HCT116 (cell line): ENCODE measurements at regions not wholly inside any gene's neighbourhood (a gene's known extent, or its start where the extent isn't known, plus 50 kb on each side); places are given as distances from the start of the nearest gene placed in this dataset.

Source experiments
- ATAC-seq: fragments of 200-7000 bp; cut with Tn5 transposase; 2 replicates; pipeline ENCODE4 v1.9.1; 2020; ENCODE audit warnings: mild to moderate bottlenecking, moderate library complexity
- BruUV-seq: library from RNA; stranded (reverse); fragments of 400-500 nt; replicated peaks from 2 replicates; lab custom pipeline; 2021; lab: Mats Ljungman, UMichigan
- CTCF ChIA-PET: fragments of 300-600 bp; sonication (Branson Sonifier 250); formaldehyde crosslinking; loops from one replicate; lab custom pipeline; 2021; ENCODE audit warnings: antibody characterized with exemption; lab: Charles Lee
- POLR2A ChIA-PET: fragments of 300-600, 350-600 bp; sonication (Branson Sonifier 250); formaldehyde crosslinking; loops from one replicate; lab custom pipeline; 2021; ENCODE audit warnings: antibody characterized with exemption; lab: Charles Lee
- RAD21 ChIA-PET, 2 experiments: fragments of 300-600 bp; sonication (Branson Sonifier 250); formaldehyde crosslinking; loops; one replicate each; lab custom pipeline; 2023; ENCODE audit warnings: low total read pairs in 2 of 2; ENCODE audit not compliant: uncharacterized antibody in 2 of 2, unreplicated experiment in 2 of 2, low non-redundant PET in 1 of 2; lab: Charles Lee
- DNase-seq: peaks from one replicate; pipeline ENCODE4 v3.0.0-alpha.2; 2010; ENCODE audit warnings: low read depth, low spot score
- H2AFZ ChIP-seq: fragments of 200-600 bp; shearing (Covaris generic), sonication (generic); 2 replicates; pipeline ENCODE4 v1.6.1; 2017; ENCODE audit warnings: low read depth, mixed run types, mixed read lengths, antibody characterized with exemption, low read length; ENCODE audit not compliant: poor library complexity, severe bottlenecking
- H3K27ac ChIP-seq: 2 replicates; pipeline ENCODE4 v1.5.1; 2012; ENCODE audit warnings: low read depth, low read length
- H3K27me3 ChIP-seq: fragments of 200-600 bp; sonication (generic); 2 replicates; pipeline ENCODE4 v1.6.1; 2016; ENCODE audit warnings: mixed run types, low read length, mixed read lengths; ENCODE audit not compliant: insufficient read depth
- H3K36me3 ChIP-seq, 2 experiments: fragments of 200-500 bp in 1 of 2; fragments of 200-600 bp in 1 of 2; sonication (Bioruptor generic) in 1 of 2; sonication (generic) in 1 of 2; 2 replicates each; pipeline versions ENCODE4 v1.5.1 to v1.6.1; 2014 to 2016; ENCODE audit warnings: low read length in 2 of 2, inconsistent platforms in 1 of 2, mixed read lengths in 1 of 2, mixed run types in 1 of 2; ENCODE audit not compliant: insufficient read depth in 2 of 2, control insufficient read depth in 1 of 2
- H3K4me1 ChIP-seq, 2 experiments: fragments of 200-600 bp in 1 of 2; sonication (generic) in 1 of 2; 2 replicates each; pipeline versions ENCODE4 v1.5.1 to v1.6.1; 2012 to 2017; ENCODE audit warnings: low read length in 2 of 2, inconsistent platforms in 1 of 2, mild to moderate bottlenecking in 1 of 2, mixed read lengths in 1 of 2, mixed run types in 1 of 2, moderate library complexity in 1 of 2; ENCODE audit not compliant: insufficient read depth in 2 of 2, control insufficient read depth in 1 of 2
- H3K4me2 ChIP-seq: fragments of 200-600 bp; sonication (generic); 2 replicates; pipeline ENCODE4 v1.6.1; 2017; ENCODE audit warnings: mixed run types, low read length, mixed read lengths
- H3K4me3 ChIP-seq, 2 experiments: fragments of 200-600 bp in 1 of 2; sonication (generic) in 1 of 2; replicated peaks in 1 of 2; 2 replicates each; pipeline ENCODE4 v1.5.1; 2011 to 2016; ENCODE audit warnings: low read length in 2 of 2, control low read depth in 1 of 2, low read depth in 1 of 2, mild to moderate bottlenecking in 1 of 2, mixed read lengths in 1 of 2, mixed run types in 1 of 2
- H3K79me2 ChIP-seq: fragments of 200-600 bp; sonication (generic); 2 replicates; pipeline ENCODE4 v1.6.1; 2017; ENCODE audit warnings: mild to moderate bottlenecking, mixed run types, low read length, moderate library complexity, mixed read lengths; ENCODE audit not compliant: insufficient read depth
- H3K9ac ChIP-seq: fragments of 200-600 bp; sonication (generic); 2 replicates; pipeline ENCODE4 v1.6.1; 2016; ENCODE audit warnings: low read length, mixed read lengths
- H3K9me2 ChIP-seq: fragments of 200-600 bp; sonication (generic), shearing (Covaris generic); 2 replicates; pipeline ENCODE4 v1.6.1; 2017; ENCODE audit warnings: mixed run types, mild to moderate bottlenecking, moderate library complexity; ENCODE audit not compliant: insufficient read depth
- H3K9me3 ChIP-seq, 2 experiments: fragments of 200-500 bp in 1 of 2; fragments of 200-600 bp in 1 of 2; sonication (Bioruptor generic) in 1 of 2; sonication (generic) in 1 of 2; 2 replicates each; pipeline ENCODE4 v1.6.1; 2014 to 2017; ENCODE audit warnings: low read length in 2 of 2, mixed read lengths in 2 of 2, inconsistent platforms in 1 of 2, low read depth in 1 of 2, mild to moderate bottlenecking in 1 of 2, mixed run types in 1 of 2, moderate library complexity in 1 of 2; ENCODE audit not compliant: control insufficient read depth in 1 of 2, insufficient read depth in 1 of 2
- H4K20me1 ChIP-seq: fragments of 200-600 bp; sonication (generic), shearing (Covaris generic); 2 replicates; pipeline ENCODE4 v1.6.1; 2017; ENCODE audit warnings: mixed run types, mild to moderate bottlenecking, moderate library complexity; ENCODE audit not compliant: insufficient read depth
- ATF3 ChIP-seq: IDR thresholded peaks from 2 replicates; pipeline ENCODE4 v1.6.1; 2012
- CBX3 ChIP-seq: IDR thresholded peaks from 2 replicates; pipeline ENCODE4 v1.6.1; 2012; ENCODE audit warnings: low read depth
- CEBPB ChIP-seq: IDR thresholded peaks from 2 replicates; pipeline ENCODE4 v1.6.1; 2012; ENCODE audit warnings: low read depth
- EZH2phosphoT487 ChIP-seq: fragments of 200-600 bp; IDR thresholded peaks from 2 replicates; pipeline ENCODE4 v1.6.1; 2018; ENCODE audit warnings: antibody characterized with exemption, borderline replicate concordance
- FOSL1 ChIP-seq: IDR thresholded peaks from 2 replicates; pipeline ENCODE4 v1.6.1; 2012; ENCODE audit warnings: low read depth
- JUND ChIP-seq: IDR thresholded peaks from 2 replicates; pipeline ENCODE4 v1.6.1; 2012
- MAX ChIP-seq: IDR thresholded peaks from 2 replicates; pipeline ENCODE4 v1.6.1; 2012
- POLR2A ChIP-seq: IDR thresholded peaks from 2 replicates; pipeline ENCODE4 v1.7.0; 2011; ENCODE audit warnings: borderline replicate concordance; ENCODE audit not compliant: insufficient read depth, insufficient read length; ENCODE audit errors: extremely low read depth
- POLR2AphosphoS5 ChIP-seq: IDR thresholded peaks from 2 replicates; pipeline ENCODE4 v1.6.1; 2011; ENCODE audit warnings: mild to moderate bottlenecking, low read depth, low read length, moderate library complexity
- RAD21 ChIP-seq: IDR thresholded peaks from 2 replicates; pipeline ENCODE4 v1.6.1; 2012; ENCODE audit warnings: low read depth, mild to moderate bottlenecking
- REST ChIP-seq: IDR thresholded peaks from 2 replicates; pipeline ENCODE4 v1.6.1; 2012; ENCODE audit warnings: low read depth
- SIN3A ChIP-seq: IDR thresholded peaks from 2 replicates; pipeline ENCODE4 v1.6.1; 2012; ENCODE audit warnings: low read depth
- SRF ChIP-seq: IDR thresholded peaks from 2 replicates; pipeline ENCODE4 v1.6.1; 2012; ENCODE audit warnings: low read depth
- YY1 ChIP-seq: IDR thresholded peaks from 2 replicates; pipeline ENCODE4 v1.6.1; 2011; ENCODE audit warnings: low read length, low read depth, moderate library complexity, mild to moderate bottlenecking; ENCODE audit not compliant: insufficient replicate concordance; ENCODE audit errors: extremely low read depth
- ZBTB33 ChIP-seq: IDR thresholded peaks from 2 replicates; pipeline ENCODE4 v1.6.1; 2011; ENCODE audit warnings: mild to moderate bottlenecking, low read length, moderate library complexity; ENCODE audit not compliant: insufficient replicate concordance; ENCODE audit errors: extremely low read depth
- ZFX ChIP-seq: fragments of 450-650 bp; IDR thresholded peaks from 2 replicates; pipeline ENCODE4 v1.6.1; 2017
- intact Hi-C: fragments of 100-400 bp; cut with micrococcal nuclease; formaldehyde crosslinking; loops from 2 replicates; pipeline ENCODE4 v1.10.0; 2022

GRCh38 chr2:140013545-140014203 is 1233.5 kb upstream of the NXPH2 start:
- Histone ChIP-seq H3K4me2 (no peak overlapping the region), H3K4me1 (no peaks in the 10 kb centered on the region), H3K4me3 (no peak overlapping the region), H2AFZ (no peak overlapping the region), H3K9me2 (no peaks in the 10 kb centered on the region), H3K79me2 (no peaks in the 10 kb centered on the region), H4K20me1 (no peaks in the 10 kb centered on the region), H3K9ac (no peak overlapping the region), H3K36me3 (no peaks in the 10 kb centered on the region), H3K27me3 (no peaks in the 10 kb centered on the region), H3K27ac (no peak overlapping the region), H3K9me3 (no peaks in the 10 kb centered on the region)
- no peak for DNase-seq
- RAD21 ChIA-PET, result no interaction called here
- intact Hi-C loops, result no loop called here
- CTCF ChIA-PET, result no interaction called here
- no peak for TF ChIP-seq POLR2AphosphoS5
- TF ChIP-seq FOSL1, result no peak
- no peak for TF ChIP-seq SRF
- TF ChIP-seq JUND, result no peak
- no peak for TF ChIP-seq ATF3
- TF ChIP-seq EZH2phosphoT487, result no peak
- TF ChIP-seq POLR2A, result no peak
- TF ChIP-seq RAD21, result no peak
- TF ChIP-seq ZFX, result no peak
- no peak for TF ChIP-seq SIN3A
- no peak for TF ChIP-seq ZBTB33
- no peak for TF ChIP-seq MAX
- TF ChIP-seq CEBPB, result no peak
- TF ChIP-seq CBX3, result no peak
- TF ChIP-seq REST, result no peak
- no peak for TF ChIP-seq YY1
- no TSS peak for BruUV-seq
- ATAC-seq, result no peak
- POLR2A ChIA-PET, result no interaction called here
